ENCODE measurements at regions not wholly inside any gene's neighbourhood (a gene's known extent, or its start where the extent isn't known, plus 50 kb on each side); places are given as distances from the start of the nearest gene placed in this dataset.

GRCh38 chr3:88617283-88617682 lies 467.5 kb downstream of the C3orf38 start:
- TF ChIP-seq CTCF (conservative IDR thresholded peaks at IDR 0.05) (no peak), ZFX (IDR thresholded peaks at IDR 0.05) (no peak)

All from C4-2B (cell line).